H9 (cell line): ENCODE measurements at regions not wholly inside any gene's neighbourhood (a gene's known extent, or its start where the extent isn't known, plus 50 kb on each side); places are given as distances from the start of the nearest gene placed in this dataset.

ENCODE experiments used
- DNase-seq: peaks from one replicate; pipeline ENCODE4 v3.0.0-alpha.2; 2017
- H2AFZ ChIP-seq: one replicate; pipeline ENCODE4 v1.6.1; 2013; ENCODE audit warnings: mild to moderate bottlenecking, low read length, control low read depth, moderate library complexity
- H2AK5ac ChIP-seq: 2 replicates; pipeline ENCODE4 v1.6.1; 2013; ENCODE audit warnings: low read length, control low read depth, mixed read lengths; ENCODE audit not compliant: insufficient read length
- H2BK120ac ChIP-seq: one replicate; pipeline ENCODE4 v1.6.1; 2013; ENCODE audit warnings: low read depth, mild to moderate bottlenecking, low read length, control low read depth, inconsistent platforms; ENCODE audit not compliant: poor library complexity, severe bottlenecking
- H2BK12ac ChIP-seq: 2 replicates; pipeline ENCODE4 v1.6.1; 2013; ENCODE audit warnings: low read length, control low read depth, mixed read lengths, low read depth; ENCODE audit not compliant: insufficient read length
- H2BK15ac ChIP-seq: 2 replicates; pipeline ENCODE4 v1.6.1; 2013; ENCODE audit warnings: low read depth, low read length, control low read depth
- H2BK20ac ChIP-seq: one replicate; pipeline ENCODE4 v1.6.1; 2013; ENCODE audit warnings: low read depth, mild to moderate bottlenecking, low read length, control low read depth, inconsistent platforms; ENCODE audit not compliant: poor library complexity, severe bottlenecking
- H2BK5ac ChIP-seq: 2 replicates; pipeline ENCODE4 v1.6.1; 2013; ENCODE audit warnings: low read length, control low read depth, mixed read lengths; ENCODE audit not compliant: insufficient read length
- H3K14ac ChIP-seq: 2 replicates; pipeline ENCODE4 v1.6.1; 2013; ENCODE audit warnings: low read length, control low read depth; ENCODE audit not compliant: insufficient read depth
- H3K18ac ChIP-seq: 2 replicates; pipeline ENCODE4 v1.6.1; 2013; ENCODE audit warnings: low read depth, mild to moderate bottlenecking, mixed read lengths, low read length, control low read depth; ENCODE audit not compliant: insufficient read length
- H3K23ac ChIP-seq: 2 replicates; pipeline ENCODE4 v1.6.1; 2013; ENCODE audit warnings: low read length, control low read depth, mixed read lengths, low read depth; ENCODE audit not compliant: insufficient read length
- H3K23me2 ChIP-seq: 2 replicates; pipeline ENCODE4 v1.6.1; 2013; ENCODE audit warnings: low read depth, mild to moderate bottlenecking, mixed read lengths, low read length, control low read depth; ENCODE audit not compliant: insufficient read length, poor library complexity, severe bottlenecking
- H3K27ac ChIP-seq: 2 replicates; pipeline ENCODE4 v1.5.1; 2013; ENCODE audit warnings: low read length, control low read depth, mixed read lengths, low read depth; ENCODE audit not compliant: insufficient read length
- H3K27me3 ChIP-seq: 2 replicates; pipeline ENCODE4 v1.6.1; 2013; ENCODE audit warnings: low read length, control low read depth, inconsistent platforms; ENCODE audit not compliant: insufficient read depth
- H3K4ac ChIP-seq: 2 replicates; pipeline ENCODE4 v1.6.1; 2013; ENCODE audit warnings: low read depth, mild to moderate bottlenecking, control low read depth, inconsistent platforms, low read length, moderate library complexity
- H3K4me1 ChIP-seq: 2 replicates; pipeline ENCODE4 v1.6.1; 2013; ENCODE audit warnings: low read length, control low read depth, inconsistent platforms; ENCODE audit not compliant: insufficient read depth
- H3K4me2 ChIP-seq: 2 replicates; pipeline ENCODE4 v1.6.1; 2013; ENCODE audit warnings: low read length, control low read depth, mixed read lengths; ENCODE audit not compliant: insufficient read length, insufficient read depth
- H3K56ac ChIP-seq: 2 replicates; pipeline ENCODE4 v1.6.1; 2013; ENCODE audit warnings: low read depth, mild to moderate bottlenecking, mixed read lengths, low read length, control low read depth; ENCODE audit not compliant: insufficient read length
- H3K79me1 ChIP-seq: 2 replicates; pipeline ENCODE4 v1.6.1; 2013; ENCODE audit warnings: low read depth, mild to moderate bottlenecking, moderate library complexity, low read length, control low read depth, inconsistent platforms; ENCODE audit not compliant: insufficient read depth, poor library complexity, severe bottlenecking
- H3K79me2 ChIP-seq: 2 replicates; pipeline ENCODE4 v1.6.1; 2013; ENCODE audit warnings: low read length, control low read depth, inconsistent platforms; ENCODE audit not compliant: insufficient read depth
- H3K9ac ChIP-seq: 2 replicates; pipeline ENCODE4 v1.6.1; 2013; ENCODE audit warnings: low read length, control low read depth, mixed read lengths; ENCODE audit not compliant: insufficient read length; ENCODE audit errors: extremely low read depth
- H3K9me3 ChIP-seq: one replicate; pipeline ENCODE4 v1.6.1; 2013; ENCODE audit warnings: low read depth, low read length, inconsistent platforms; ENCODE audit not compliant: control insufficient read depth
- H3T11ph ChIP-seq: one replicate; pipeline ENCODE4 v1.6.1; 2013; ENCODE audit warnings: mild to moderate bottlenecking, low read length, control low read depth, inconsistent platforms
- H4K20me1 ChIP-seq: one replicate; pipeline ENCODE4 v1.6.1; 2013; ENCODE audit not compliant: control insufficient read depth, insufficient read length, insufficient read depth
- H4K5ac ChIP-seq: 2 replicates; pipeline ENCODE4 v1.6.1; 2013; ENCODE audit warnings: low read depth, mild to moderate bottlenecking, mixed read lengths, low read length, control low read depth; ENCODE audit not compliant: insufficient read length
- H4K8ac ChIP-seq: replicated peaks from 2 replicates; pipeline ENCODE4 v1.6.1; 2013; ENCODE audit warnings: low read length, control low read depth, mixed read lengths, low read depth; ENCODE audit not compliant: insufficient read length
- H4K91ac ChIP-seq: 2 replicates; pipeline ENCODE4 v1.6.1; 2013; ENCODE audit warnings: low read depth, mild to moderate bottlenecking, moderate library complexity, mixed read lengths, low read length, control low read depth; ENCODE audit not compliant: insufficient read length
- H3K27ac Mint-ChIP-seq, 3 experiments: 2 replicates in 2 of 3; 3 replicates in 1 of 3; pipeline ENCODE4 v1.8.0; 2020 to 2021; ENCODE audit warnings: mixed read lengths in 3 of 3, mild to moderate bottlenecking in 1 of 3, moderate library complexity in 1 of 3
- H3K27me3 Mint-ChIP-seq: 2 replicates; pipeline ENCODE4 v1.8.0; 2021; ENCODE audit warnings: low read depth, mild to moderate bottlenecking, moderate library complexity, mixed read lengths
- H3K36me3 Mint-ChIP-seq, 3 experiments: 2 replicates in 2 of 3; 3 replicates in 1 of 3; pipeline ENCODE4 v1.8.0; 2020 to 2021; ENCODE audit warnings: low read depth in 3 of 3, mixed read lengths in 3 of 3; ENCODE audit not compliant: insufficient read depth in 1 of 3
- H3K4me1 Mint-ChIP-seq, 2 experiments: 2 replicates each; pipeline ENCODE4 v1.8.0; 2020; ENCODE audit warnings: mixed read lengths in 2 of 2
- H3K4me3 Mint-ChIP-seq, 2 experiments: 2 replicates in 1 of 2; 3 replicates in 1 of 2; pipeline ENCODE4 v1.8.0; 2020 to 2021; ENCODE audit warnings: mild to moderate bottlenecking in 2 of 2, mixed read lengths in 2 of 2, moderate library complexity in 1 of 2
- H3K9me3 Mint-ChIP-seq, 2 experiments: 2 replicates in 1 of 2; 3 replicates in 1 of 2; pipeline ENCODE4 v1.8.0; 2020; ENCODE audit warnings: mild to moderate bottlenecking in 2 of 2, mixed read lengths in 2 of 2, moderate library complexity in 1 of 2
- WGBS: extraction: QIAGEN DNeasy Blood & Tissue Kit; methylation state at CpG from one replicate; pipeline ENCODE4 v1.1.7; 2013; ENCODE audit warnings: missing lambda C conversion rate, low lambda C conversion rate, mixed read lengths; ENCODE audit not compliant: insufficient read length; ENCODE audit errors: extremely low coverage; 5-methylcytosine and 5-hydroxymethylcytosine counted together
- TF ChIP-seq, protein P1 (sequence below): fragments of 200-600 bp; sonication (generic); conservative IDR thresholded peaks from 3 replicates; pipeline ENCODE4 v1.8.0; 2021; ENCODE audit warnings: antibody characterized with exemption, mild to moderate bottlenecking

GRCh38 chr2:116223912-116224311, 1590.6 kb upstream of the DDX18 start:
- Histone ChIP-seq H3K27me3 (no peaks in the 10 kb centered on the region), H3T11ph (no peak overlapping the region), H3K9me3 (no peaks in the 10 kb centered on the region), H3K9ac (no peak overlapping the region), H3K27ac (no peak overlapping the region), H3K4me1 (no peaks in the 10 kb centered on the region), H2AFZ (no peak overlapping the region), H3K79me1 (no peaks in the 10 kb centered on the region), H3K4me2 (no peak overlapping the region), H2BK120ac (no peak overlapping the region), H2BK20ac (no peak overlapping the region), H4K20me1 (no peaks in the 10 kb centered on the region), H4K91ac (no peak overlapping the region), H3K79me2 (no peaks in the 10 kb centered on the region), H2BK15ac (no peak overlapping the region), H2BK12ac (no peak overlapping the region), H3K23ac (no peak overlapping the region), H3K4ac (no peak overlapping the region), H3K14ac (no peak overlapping the region; the same call in 1 of the 2 replicates), H4K5ac (no peak overlapping the region), H3K56ac (no peak overlapping the region), H2BK5ac (no peak overlapping the region), H3K18ac (no peak overlapping the region), H4K8ac (no peak overlapping the region), H2AK5ac (no peak overlapping the region), H3K23me2 (no peaks in the 10 kb centered on the region)
- TF ChIP-seq, protein P1, sequence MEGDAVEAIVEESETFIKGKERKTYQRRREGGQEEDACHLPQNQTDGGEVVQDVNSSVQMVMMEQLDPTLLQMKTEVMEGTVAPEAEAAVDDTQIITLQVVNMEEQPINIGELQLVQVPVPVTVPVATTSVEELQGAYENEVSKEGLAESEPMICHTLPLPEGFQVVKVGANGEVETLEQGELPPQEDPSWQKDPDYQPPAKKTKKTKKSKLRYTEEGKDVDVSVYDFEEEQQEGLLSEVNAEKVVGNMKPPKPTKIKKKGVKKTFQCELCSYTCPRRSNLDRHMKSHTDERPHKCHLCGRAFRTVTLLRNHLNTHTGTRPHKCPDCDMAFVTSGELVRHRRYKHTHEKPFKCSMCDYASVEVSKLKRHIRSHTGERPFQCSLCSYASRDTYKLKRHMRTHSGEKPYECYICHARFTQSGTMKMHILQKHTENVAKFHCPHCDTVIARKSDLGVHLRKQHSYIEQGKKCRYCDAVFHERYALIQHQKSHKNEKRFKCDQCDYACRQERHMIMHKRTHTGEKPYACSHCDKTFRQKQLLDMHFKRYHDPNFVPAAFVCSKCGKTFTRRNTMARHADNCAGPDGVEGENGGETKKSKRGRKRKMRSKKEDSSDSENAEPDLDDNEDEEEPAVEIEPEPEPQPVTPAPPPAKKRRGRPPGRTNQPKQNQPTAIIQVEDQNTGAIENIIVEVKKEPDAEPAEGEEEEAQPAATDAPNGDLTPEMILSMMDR, result no peak
- no CpG with 5 or more reads among the region's 4 CpGs for WGBS
- Mint-ChIP-seq H3K4me1 (no peaks in the 10 kb centered on the region), H3K27ac (no peak overlapping the region), H3K36me3 (no peaks in the 10 kb centered on the region), H3K9me3 (no peaks in the 10 kb centered on the region), H3K4me3 (no peak overlapping the region), H3K27me3 (no peaks in the 10 kb centered on the region)
- no peak for DNase-seq
